ENCODE measurements at regions not wholly inside any gene's neighbourhood (a gene's known extent, or its start where the extent isn't known, plus 50 kb on each side); places are given as distances from the start of the nearest gene placed in this dataset.
A peak's percentile ranks its signal among the peaks of the same experiment; 100 is the strongest.
"Not testable (repeated sequence)": the region's sequence is repeated elsewhere in the genome, so short reads cannot be mapped to it uniquely, and the experiment has no call there.

DNA sequence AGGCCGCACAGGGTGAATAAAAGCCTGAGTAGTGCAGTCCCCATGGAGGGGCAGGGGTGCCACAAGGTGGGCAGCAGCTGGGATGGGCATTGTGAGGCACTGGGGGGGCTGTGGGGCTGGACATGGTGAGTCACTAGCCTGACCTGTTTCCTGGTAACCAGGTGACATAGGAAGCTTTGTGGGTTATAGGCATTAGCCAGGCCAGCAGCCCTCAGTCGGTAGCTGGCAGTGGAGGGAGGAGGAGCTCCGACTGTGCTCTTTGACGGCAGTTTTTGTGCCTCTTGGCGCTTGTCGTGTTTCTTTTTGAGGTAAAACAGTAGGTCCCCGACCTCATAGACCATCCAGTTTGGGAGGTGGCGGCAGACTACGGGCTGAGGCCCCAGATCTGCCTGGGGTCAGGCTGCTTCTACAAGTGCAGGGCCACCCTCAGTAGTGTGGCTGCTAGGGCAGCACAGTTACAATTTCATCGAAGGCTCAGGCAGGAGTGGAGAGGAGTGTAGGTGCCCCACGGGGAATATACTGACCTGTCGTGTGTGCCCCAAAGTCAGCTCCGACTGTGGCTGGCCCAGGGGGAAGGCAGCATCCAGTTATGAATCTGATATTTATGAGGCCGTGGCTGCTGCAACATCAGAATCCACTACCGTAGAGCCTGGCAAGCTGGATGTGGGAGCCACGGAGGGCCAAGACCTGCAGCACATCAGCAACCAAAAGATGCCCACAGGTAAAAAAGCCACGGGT, 107.7 kb downstream of the CRYBB2 start:
- no peaks in the 10 kb centered on the region for H3K27me3 ChIP-seq (ENCODE audit: insufficient read depth, insufficient read length)
- no peak for TF ChIP-seq YY1 (IDR thresholded peaks at IDR 0.05; ENCODE audit: insufficient read depth, insufficient read length)
- no peak for TF ChIP-seq SUZ12 (IDR thresholded peaks at IDR 0.05; ENCODE audit: extremely low read depth, insufficient read depth, insufficient read length)
- no peak for TF ChIP-seq ZNF274 (IDR thresholded peaks at IDR 0.05; ENCODE audit: low read depth, low read length)
- H3K9ac ChIP-seq (ENCODE audit: insufficient read length, low read depth), result no peak overlapping the region
- DNase-seq (ENCODE audit: low read depth, low spot score), result no peak
- no peaks in the 10 kb centered on the region for H3K9me3 ChIP-seq (ENCODE audit: insufficient read depth, low read length)
- no peaks in the 10 kb centered on the region for H3K36me3 ChIP-seq (ENCODE audit: insufficient read depth, insufficient read length, low read length)
- no peaks in the 10 kb centered on the region for H3K4me1 ChIP-seq (ENCODE audit: insufficient read depth, insufficient read length)
- no peak overlapping the region for H3K4me3 ChIP-seq (ENCODE audit: insufficient read length, low read depth)

- H3K4me1 ChIP-seq (ENCODE audit: insufficient read depth, insufficient read length), result no peaks in the 10 kb centered on the region
- DNase-seq (ENCODE audit: low read depth, low spot score), result no peak
- no peaks in the 10 kb centered on the region for H3K9me3 ChIP-seq (ENCODE audit: insufficient read depth, low read length)
- no peaks in the 10 kb centered on the region for H3K27me3 ChIP-seq (ENCODE audit: insufficient read depth, insufficient read length)
- no peak overlapping the region for H3K9ac ChIP-seq (ENCODE audit: insufficient read length, low read depth)
- H3K36me3 ChIP-seq (ENCODE audit: insufficient read depth, insufficient read length, low read length), result no peaks in the 10 kb centered on the region
- H3K4me3 ChIP-seq (ENCODE audit: insufficient read length, low read depth), result no peak overlapping the region
- no peak for TF ChIP-seq SUZ12 (IDR thresholded peaks at IDR 0.05; ENCODE audit: extremely low read depth, insufficient read depth, insufficient read length)
- TF ChIP-seq ZNF274 (IDR thresholded peaks at IDR 0.05; ENCODE audit: low read depth, low read length), result no peak
- TF ChIP-seq YY1 (IDR thresholded peaks at IDR 0.05; ENCODE audit: insufficient read depth, insufficient read length), result no peak
These were observed 111.6 kb downstream of the CRYBB2 start for GRCh38 chr22:25331050-25331449.

DNA sequence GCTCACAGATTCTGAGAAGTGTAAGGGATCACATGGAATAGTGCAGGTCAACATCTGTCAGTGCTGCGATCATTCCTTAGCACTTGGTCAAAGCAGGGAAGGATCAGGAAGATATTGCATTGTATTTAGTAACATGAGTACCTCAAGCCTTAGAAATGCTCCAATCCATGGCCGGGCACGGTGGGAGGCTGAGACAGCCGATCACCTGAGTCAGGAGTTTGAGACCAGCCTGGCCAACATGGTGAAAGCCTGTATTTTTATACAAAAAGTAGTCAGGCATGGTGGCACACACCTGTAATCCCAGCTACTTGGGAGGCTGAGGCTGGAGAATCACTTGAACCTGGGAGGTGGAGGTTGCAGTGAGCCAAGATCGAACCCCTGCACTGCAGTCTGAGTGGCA, 112.5 kb downstream of the CRYBB2 start:
- not testable (repeated sequence) for H3K4me1 ChIP-seq (ENCODE audit: insufficient read depth, insufficient read length); DNase-seq (ENCODE audit: low read depth, low spot score); H3K9ac ChIP-seq (ENCODE audit: insufficient read length, low read depth); H3K4me3 ChIP-seq (ENCODE audit: insufficient read length, low read depth); H3K27me3 ChIP-seq (ENCODE audit: insufficient read depth, insufficient read length); H3K9me3 ChIP-seq (ENCODE audit: insufficient read depth, low read length); H3K36me3 ChIP-seq (ENCODE audit: insufficient read depth, insufficient read length, low read length)

- DNase-seq (ENCODE audit: low read depth, low spot score), result no peak
- Histone ChIP-seq H3K27me3 (ENCODE audit: insufficient read depth, insufficient read length) (no peaks in the 10 kb centered on the region), H3K4me1 (ENCODE audit: insufficient read depth, insufficient read length) (no peaks in the 10 kb centered on the region), H3K4me3 (ENCODE audit: insufficient read length, low read depth) (no peak overlapping the region), H3K9ac (ENCODE audit: insufficient read length, low read depth) (no peak overlapping the region), H3K9me3 (ENCODE audit: insufficient read depth, low read length) (no peaks in the 10 kb centered on the region), H3K36me3 (ENCODE audit: insufficient read depth, insufficient read length, low read length) (no peaks in the 10 kb centered on the region)
- TF ChIP-seq YY1 (IDR thresholded peaks at IDR 0.05; ENCODE audit: insufficient read depth, insufficient read length), result no peak
- no peak for TF ChIP-seq ZNF274 (IDR thresholded peaks at IDR 0.05; ENCODE audit: low read depth, low read length)
- TF ChIP-seq SUZ12 (IDR thresholded peaks at IDR 0.05; ENCODE audit: extremely low read depth, insufficient read depth, insufficient read length), result no peak
These were observed 112.9 kb downstream of the CRYBB2 start for GRCh38 chr22:25332386-25332785.

GRCh38 chr22:25334162-25334490, 114.7 kb downstream of the CRYBB2 start:
- Histone ChIP-seq H3K4me1 (ENCODE audit: insufficient read depth, insufficient read length) (no peaks in the 10 kb centered on the region), H3K9ac (ENCODE audit: insufficient read length, low read depth) (no peak overlapping the region), H3K27me3 (ENCODE audit: insufficient read depth, insufficient read length) (no peaks in the 10 kb centered on the region), H3K36me3 (ENCODE audit: insufficient read depth, insufficient read length, low read length) (no peaks in the 10 kb centered on the region), H3K9me3 (ENCODE audit: insufficient read depth, low read length) (no peaks in the 10 kb centered on the region), H3K4me3 (ENCODE audit: insufficient read length, low read depth) (no peak overlapping the region)
- TF ChIP-seq YY1 (IDR thresholded peaks at IDR 0.05; ENCODE audit: insufficient read depth, insufficient read length), result no peak
- no peak for TF ChIP-seq ZNF274 (IDR thresholded peaks at IDR 0.05; ENCODE audit: low read depth, low read length)
- TF ChIP-seq SUZ12 (IDR thresholded peaks at IDR 0.05; ENCODE audit: extremely low read depth, insufficient read depth, insufficient read length), result no peak
- peak; percentile 54 for DNase-seq (ENCODE audit: low read depth, low spot score)

- H3K4me3 ChIP-seq (ENCODE audit: insufficient read length, low read depth); H3K9me3 ChIP-seq (ENCODE audit: insufficient read depth, low read length); H3K36me3 ChIP-seq (ENCODE audit: insufficient read depth, insufficient read length, low read length); H3K9ac ChIP-seq (ENCODE audit: insufficient read length, low read depth); H3K27me3 ChIP-seq (ENCODE audit: insufficient read depth, insufficient read length); DNase-seq (ENCODE audit: low read depth, low spot score); H3K4me1 ChIP-seq (ENCODE audit: insufficient read depth, insufficient read length): not testable (repeated sequence)
These were observed 115.2 kb downstream of the CRYBB2 start for GRCh38 chr22:25334631-25335030.

GRCh38 chr22:25335276-25335675, 115.8 kb downstream of the CRYBB2 start:
- H3K9me3 ChIP-seq (ENCODE audit: insufficient read depth, low read length); H3K9ac ChIP-seq (ENCODE audit: insufficient read length, low read depth); H3K36me3 ChIP-seq (ENCODE audit: insufficient read depth, insufficient read length, low read length); DNase-seq (ENCODE audit: low read depth, low spot score); H3K4me1 ChIP-seq (ENCODE audit: insufficient read depth, insufficient read length); H3K27me3 ChIP-seq (ENCODE audit: insufficient read depth, insufficient read length); H3K4me3 ChIP-seq (ENCODE audit: insufficient read length, low read depth): not testable (repeated sequence)

DNA sequence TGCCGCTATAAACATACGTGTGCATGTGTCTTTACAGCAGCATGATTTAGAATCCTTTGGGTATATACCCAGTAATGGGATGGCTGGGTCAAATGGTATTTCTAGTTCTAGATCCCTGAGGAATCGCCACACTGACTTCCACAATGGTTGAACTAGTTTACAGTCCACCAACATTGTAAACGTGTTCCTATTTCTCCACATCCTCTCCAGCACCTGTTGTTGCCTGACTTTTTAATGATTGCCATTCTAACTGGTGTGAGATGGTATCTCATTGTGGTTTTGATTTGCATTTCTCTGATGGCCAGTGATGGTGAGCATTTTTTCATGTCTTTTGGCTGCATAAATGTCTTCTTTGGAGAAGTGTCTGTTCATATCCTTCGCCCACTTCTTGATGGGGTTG, 121.1 kb downstream of the CRYBB2 start:
- not testable (repeated sequence) for H3K4me3 ChIP-seq (ENCODE audit: insufficient read length, low read depth); H3K4me1 ChIP-seq (ENCODE audit: insufficient read depth, insufficient read length); H3K27me3 ChIP-seq (ENCODE audit: insufficient read depth, insufficient read length); H3K9ac ChIP-seq (ENCODE audit: insufficient read length, low read depth); H3K36me3 ChIP-seq (ENCODE audit: insufficient read depth, insufficient read length, low read length); H3K9me3 ChIP-seq (ENCODE audit: insufficient read depth, low read length); DNase-seq (ENCODE audit: low read depth, low spot score)

- not testable (repeated sequence) for H3K27me3 ChIP-seq (ENCODE audit: insufficient read depth, insufficient read length); H3K36me3 ChIP-seq (ENCODE audit: insufficient read depth, insufficient read length, low read length); H3K4me3 ChIP-seq (ENCODE audit: insufficient read length, low read depth); H3K4me1 ChIP-seq (ENCODE audit: insufficient read depth, insufficient read length); DNase-seq (ENCODE audit: low read depth, low spot score); H3K9ac ChIP-seq (ENCODE audit: insufficient read length, low read depth)
- H3K9me3 ChIP-seq (ENCODE audit: insufficient read depth, low read length), result peaks cover 22% of the 10 kb centered on the region; the same call in 1 of the 2 replicates
These were observed 124.9 kb downstream of the CRYBB2 start for GRCh38 chr22:25344366-25344765.

All from NT2/D1 (cell line).